GM23248 (cell line): ENCODE measurements at regions not wholly inside any gene's neighbourhood (a gene's known extent, or its start where the extent isn't known, plus 50 kb on each side); places are given as distances from the start of the nearest gene placed in this dataset.

Experiments used
- DNase-seq: peaks from one replicate; pipeline ENCODE4 v3.0.0-alpha.2; 2015
- H2AFZ ChIP-seq: fragments of 200-600 bp; sonication (generic); 2 replicates; pipeline ENCODE4 v1.6.1; 2016; ENCODE audit warnings: antibody characterized with exemption
- H3F3A ChIP-seq: fragments of 200-600 bp; sonication (generic); 2 replicates; pipeline ENCODE4 v1.6.1; 2016; ENCODE audit warnings: mild to moderate bottlenecking, antibody characterized with exemption, mixed run types; ENCODE audit not compliant: insufficient read depth
- H3K27ac ChIP-seq: fragments of 200-600 bp; sonication (generic); 2 replicates; pipeline ENCODE4 v1.5.1; 2016; ENCODE audit warnings: mild to moderate bottlenecking
- H3K27me3 ChIP-seq: fragments of 200-600 bp; sonication (generic); replicated peaks from 2 replicates; pipeline ENCODE4 v1.6.1; 2016; ENCODE audit warnings: mild to moderate bottlenecking; ENCODE audit not compliant: insufficient read depth
- H3K36me3 ChIP-seq: fragments of 200-600 bp; sonication (generic); 2 replicates; pipeline ENCODE4 v1.6.1; 2016; ENCODE audit warnings: low read depth, mild to moderate bottlenecking
- H3K4me1 ChIP-seq: fragments of 200-600 bp; sonication (generic); 2 replicates; pipeline ENCODE4 v1.6.1; 2016; ENCODE audit warnings: mild to moderate bottlenecking; ENCODE audit not compliant: insufficient read depth
- H3K4me2 ChIP-seq: fragments of 200-600 bp; sonication (generic); one replicate; pipeline ENCODE4 v1.6.1; 2016; ENCODE audit warnings: mild to moderate bottlenecking; ENCODE audit not compliant: unreplicated experiment
- H3K4me3 ChIP-seq: fragments of 200-600 bp; sonication (generic); 2 replicates; pipeline ENCODE4 v1.5.1; 2016; ENCODE audit warnings: mild to moderate bottlenecking
- H3K79me2 ChIP-seq: fragments of 200-600 bp; sonication (generic); 2 replicates; pipeline ENCODE4 v1.6.1; 2016; ENCODE audit warnings: mild to moderate bottlenecking; ENCODE audit not compliant: insufficient read depth
- H3K9ac ChIP-seq: fragments of 200-600 bp; sonication (generic); 2 replicates; pipeline ENCODE4 v1.6.1; 2016; ENCODE audit warnings: mild to moderate bottlenecking
- H3K9me2 ChIP-seq: fragments of 200-600 bp; sonication (generic); 2 replicates; pipeline ENCODE4 v1.6.1; 2016; ENCODE audit warnings: mixed run types, mild to moderate bottlenecking, moderate library complexity; ENCODE audit not compliant: insufficient read depth
- H3K9me3 ChIP-seq: fragments of 200-600 bp; sonication (generic); one replicate; pipeline ENCODE4 v1.6.1; 2017; ENCODE audit warnings: low read depth
- H4K20me1 ChIP-seq: fragments of 200-600 bp; sonication (generic); 2 replicates; pipeline ENCODE4 v1.6.0; 2016; ENCODE audit not compliant: insufficient read depth
- EZH2 ChIP-seq: fragments of 200-600 bp; sonication (generic); IDR thresholded peaks from 2 replicates; pipeline ENCODE4 v1.6.1; 2018; ENCODE audit warnings: antibody characterized with exemption, mild to moderate bottlenecking; ENCODE audit not compliant: insufficient read depth, poor library complexity, severe bottlenecking
- EZH2phosphoT487 ChIP-seq: fragments of 200-600 bp; sonication (generic); IDR thresholded peaks from 2 replicates; pipeline ENCODE4 v1.6.1; 2018; ENCODE audit warnings: antibody characterized with exemption, moderate library complexity, mild to moderate bottlenecking, low read depth; ENCODE audit not compliant: insufficient read depth
- WGBS, 2 experiments: methylation state at CpG; one replicate each; pipeline ENCODE4 v1.1.6; 2015 to 2017; ENCODE audit warnings: low lambda C conversion rate in 2 of 2, low coverage in 1 of 2; ENCODE audit errors: missing lambda C conversion rate in 2 of 2; 5-methylcytosine and 5-hydroxymethylcytosine counted together
- in situ Hi-C: fragments of 300-500 bp; cut with MboI; formaldehyde crosslinking; loops from 2 replicates; pipeline ENCODE4 v1.15.0; 2020

DNA sequence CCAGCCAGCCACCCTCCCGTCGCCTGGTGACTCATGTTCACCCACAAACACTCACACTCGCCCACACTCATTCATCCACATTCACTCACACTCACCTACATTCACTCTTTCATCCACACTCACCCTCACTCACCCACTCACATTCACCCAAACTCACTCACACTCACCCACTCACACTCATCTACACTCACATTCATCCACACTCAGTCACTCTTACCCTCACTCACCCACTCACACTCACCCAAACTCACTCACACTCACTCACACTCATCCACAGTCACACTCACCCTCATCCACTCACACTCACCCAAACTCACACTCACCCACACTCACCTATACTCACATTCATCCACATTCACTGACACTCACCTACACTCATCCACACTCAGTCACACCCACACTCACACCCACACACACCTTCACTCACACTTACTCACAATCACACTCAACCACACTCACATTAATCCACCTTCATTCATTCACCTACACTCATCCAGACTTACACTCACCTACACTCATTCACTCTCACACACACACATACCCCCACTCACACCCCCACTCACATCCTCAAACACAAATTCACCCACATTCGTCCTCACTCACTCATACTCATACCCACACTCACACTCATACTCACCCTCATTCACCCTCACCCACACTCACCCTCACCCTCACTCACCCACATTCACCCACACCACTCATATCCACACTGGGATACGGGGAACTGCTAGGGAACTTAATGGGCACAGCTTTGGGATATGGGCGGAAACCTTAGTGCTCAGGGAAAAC lies 2221.6 kb upstream of the AGA start:
- Histone ChIP-seq H3K9ac (no peak overlapping the region), H3K79me2 (no peaks in the 10 kb centered on the region), H3K36me3 (no peaks in the 10 kb centered on the region), H3F3A (no peaks in the 10 kb centered on the region), H3K27me3 (no peaks in the 10 kb centered on the region), H3K9me2 (no peaks in the 10 kb centered on the region), H3K4me3 (no peak overlapping the region), H3K9me3 (no peaks in the 10 kb centered on the region), H3K27ac (no peak overlapping the region), H3K4me1 (no peaks in the 10 kb centered on the region), H2AFZ (no peak overlapping the region), H3K4me2 (no peak overlapping the region), H4K20me1 (no peaks in the 10 kb centered on the region)
- no peak for DNase-seq
- WGBS, 2 experiments = 46 to 59% methylated on average over 6 of the region's 6 CpGs
- TF ChIP-seq EZH2phosphoT487 (no peak), EZH2 (no peak)
- in situ Hi-C loops = no loop called here

- TF ChIP-seq EZH2 = no peak
- no peak for TF ChIP-seq EZH2phosphoT487
- H3K4me2 ChIP-seq = no peak overlapping the region
- in situ Hi-C loops = no loop called here
- no peak overlapping the region for H3K27ac ChIP-seq
- no peaks in the 10 kb centered on the region for H3K36me3 ChIP-seq
- H3K4me1 ChIP-seq = no peaks in the 10 kb centered on the region
- whole genome bisulfite sequencing, 2 experiments = 31 to 37% methylated on average over 9 of the region's 9 CpGs
- H3K9me2 ChIP-seq = no peaks in the 10 kb centered on the region
- no peaks in the 10 kb centered on the region for H4K20me1 ChIP-seq
- H3K79me2 ChIP-seq = no peaks in the 10 kb centered on the region
- no peak overlapping the region for H3K4me3 ChIP-seq
- H2AFZ ChIP-seq = no peak overlapping the region
- no peaks in the 10 kb centered on the region for H3K9me3 ChIP-seq
- H3K27me3 ChIP-seq = no peaks in the 10 kb centered on the region
- H3F3A ChIP-seq = no peaks in the 10 kb centered on the region
- DNase-seq = no peak
- H3K9ac ChIP-seq = no peak overlapping the region
These were observed 2222.3 kb upstream of the AGA start for GRCh38 chr4:179664430-179665027.

GRCh38 chr4:179666226-179666625 lies 2224.0 kb upstream of the AGA start:
- no peaks in the 10 kb centered on the region for H3K36me3 ChIP-seq
- in situ Hi-C loops = no loop called here
- H3K9me3 ChIP-seq = no peaks in the 10 kb centered on the region
- TF ChIP-seq EZH2phosphoT487 (no peak), EZH2 (no peak)
- no peaks in the 10 kb centered on the region for H3K27me3 ChIP-seq
- H3K4me1 ChIP-seq = no peaks in the 10 kb centered on the region
- 38 to 46% methylated on average over 3 of the region's 3 CpGs for WGBS, 2 experiments
- no peaks in the 10 kb centered on the region for H3K79me2 ChIP-seq
- H3F3A ChIP-seq = no peaks in the 10 kb centered on the region
- no peak overlapping the region for H3K4me2 ChIP-seq
- no peak overlapping the region for H3K4me3 ChIP-seq
- H2AFZ ChIP-seq = no peak overlapping the region
- no peak overlapping the region for H3K27ac ChIP-seq
- DNase-seq = no peak
- no peak overlapping the region for H3K9ac ChIP-seq
- no peaks in the 10 kb centered on the region for H3K9me2 ChIP-seq
- no peaks in the 10 kb centered on the region for H4K20me1 ChIP-seq

- no peaks in the 10 kb centered on the region for H4K20me1 ChIP-seq
- H3K79me2 ChIP-seq = no peaks in the 10 kb centered on the region
- no peak overlapping the region for H2AFZ ChIP-seq
- H3K27ac ChIP-seq = no peak overlapping the region
- no peak overlapping the region for H3K4me3 ChIP-seq
- H3F3A ChIP-seq = no peaks in the 10 kb centered on the region
- H3K27me3 ChIP-seq = no peaks in the 10 kb centered on the region
- no peaks in the 10 kb centered on the region for H3K36me3 ChIP-seq
- DNase-seq = no peak
- in situ Hi-C loops = no loop called here
- H3K4me1 ChIP-seq = no peaks in the 10 kb centered on the region
- H3K4me2 ChIP-seq = no peak overlapping the region
- H3K9me2 ChIP-seq = no peaks in the 10 kb centered on the region
- WGBS, 2 experiments = 20 to 31% methylated on average over 2 of the region's 2 CpGs
- peaks cover 4% of the 10 kb centered on the region for H3K9me3 ChIP-seq
- no peak for TF ChIP-seq EZH2
- TF ChIP-seq EZH2phosphoT487 = no peak
- H3K9ac ChIP-seq = no peak overlapping the region
These were observed 2229.4 kb upstream of the AGA start for GRCh38 chr4:179671609-179672008.
